ENCODE measurements at regions not wholly inside any gene's neighbourhood (a gene's known extent, or its start where the extent isn't known, plus 50 kb on each side); places are given as distances from the start of the nearest gene placed in this dataset.

GRCh38 chr5:32522429-32523143 lies 62.8 kb upstream of the SUB1 start:
- 73 to 84% methylated on average over 28 of the region's 28 CpGs for WGBS, 2 donors
- DNase-seq: no peak
- no peak for TF ChIP-seq POLR2A (IDR thresholded peaks at IDR 0.05)
- TF ChIP-seq POLR2AphosphoS5 (IDR thresholded peaks at IDR 0.05): no peak
- no peak for TF ChIP-seq EP300 (IDR thresholded peaks at IDR 0.05)
- TF ChIP-seq CTCF (IDR thresholded peaks at IDR 0.05): no peak
- no peak overlapping the region for H3K27ac ChIP-seq
- H3K9me3 ChIP-seq: no peaks in the 10 kb centered on the region
- no peaks in the 10 kb centered on the region for H3K36me3 ChIP-seq
- no peaks in the 10 kb centered on the region for H3K4me1 ChIP-seq
- H3K4me3 ChIP-seq: no peak overlapping the region
- H3K27me3 ChIP-seq: no peaks in the 10 kb centered on the region
- intact Hi-C loops (cut with DNase I): no loop called here

GRCh38 chr5:32521481-32521880 lies 63.9 kb upstream of the SUB1 start:
- Histone ChIP-seq H3K4me1 (no peaks in the 10 kb centered on the region), H3K9me3 (no peaks in the 10 kb centered on the region), H3K27ac (no peak overlapping the region), H3K36me3 (no peaks in the 10 kb centered on the region), H3K27me3 (no peaks in the 10 kb centered on the region), H3K4me3 (no peak overlapping the region)
- TF ChIP-seq POLR2AphosphoS5 (IDR thresholded peaks at IDR 0.05) (no peak), POLR2A (IDR thresholded peaks at IDR 0.05) (no peak), EP300 (IDR thresholded peaks at IDR 0.05) (no peak), CTCF (IDR thresholded peaks at IDR 0.05) (no peak)
- no peak for DNase-seq
- 87 to 89% methylated on average over 5 of the region's 5 CpGs for WGBS, 2 donors
- intact Hi-C loops (cut with DNase I): no loop called here

- Histone ChIP-seq H3K4me1 (no peaks in the 10 kb centered on the region), H3K27me3 (no peaks in the 10 kb centered on the region), H3K27ac (no peak overlapping the region), H3K36me3 (no peaks in the 10 kb centered on the region), H3K9me3 (no peaks in the 10 kb centered on the region), H3K4me3 (no peak overlapping the region)
- no peak for DNase-seq
- intact Hi-C loops (cut with DNase I): no loop called here
- 12 to 75% methylated on average over 4 of the region's 4 CpGs for WGBS, 2 donors
- TF ChIP-seq CTCF (IDR thresholded peaks at IDR 0.05) (no peak), EP300 (IDR thresholded peaks at IDR 0.05) (no peak), POLR2AphosphoS5 (IDR thresholded peaks at IDR 0.05) (no peak), POLR2A (IDR thresholded peaks at IDR 0.05) (no peak)
Measured at GRCh38 chr5:32520972-32521371, 64.4 kb upstream of the SUB1 start.

- Histone ChIP-seq H3K9me3 (no peaks in the 10 kb centered on the region), H3K36me3 (no peaks in the 10 kb centered on the region), H3K27me3 (no peaks in the 10 kb centered on the region), H3K4me1 (no peaks in the 10 kb centered on the region), H3K27ac (no peak overlapping the region), H3K4me3 (no peak overlapping the region)
- 28 to 35% methylated on average over 5 of the region's 5 CpGs for WGBS, 2 donors
- DNase-seq: no peak
- intact Hi-C loops (cut with DNase I): no loop called here
- no peak for TF ChIP-seq POLR2A (IDR thresholded peaks at IDR 0.05)
- no peak for TF ChIP-seq EP300 (IDR thresholded peaks at IDR 0.05)
- TF ChIP-seq POLR2AphosphoS5 (IDR thresholded peaks at IDR 0.05): no peak
- TF ChIP-seq CTCF (IDR thresholded peaks at IDR 0.05): no peak
Measured at GRCh38 chr5:32520356-32520755, 65.0 kb upstream of the SUB1 start.

GRCh38 chr5:32519508-32519907 lies 65.8 kb upstream of the SUB1 start:
- no peaks in the 10 kb centered on the region for H3K27me3 ChIP-seq
- no peak overlapping the region for H3K4me3 ChIP-seq
- intact Hi-C loops (cut with DNase I): no loop called here
- no peaks in the 10 kb centered on the region for H3K36me3 ChIP-seq
- H3K4me1 ChIP-seq: no peaks in the 10 kb centered on the region
- WGBS, 2 donors: 92% methylated on average over 3 of the region's 3 CpGs
- H3K27ac ChIP-seq: no peak overlapping the region
- no peaks in the 10 kb centered on the region for H3K9me3 ChIP-seq
- DNase-seq: no peak
- TF ChIP-seq CTCF (IDR thresholded peaks at IDR 0.05): no peak
- TF ChIP-seq POLR2A (IDR thresholded peaks at IDR 0.05): no peak
- no peak for TF ChIP-seq POLR2AphosphoS5 (IDR thresholded peaks at IDR 0.05)
- TF ChIP-seq EP300 (IDR thresholded peaks at IDR 0.05): no peak

Measured in sigmoid colon (tissue), 6 donors.